Suprapubic skin (tissue), 4 donors: ENCODE measurements at regions not wholly inside any gene's neighbourhood (a gene's known extent, or its start where the extent isn't known, plus 50 kb on each side); places are given as distances from the start of the nearest gene placed in this dataset.

ENCODE experiments used
- DNase-seq, 2 donors: peaks; one replicate each; pipeline ENCODE4 v3.0.0-alpha.2; 2019; ENCODE audit warnings: low spot score in 2 of 2
- H3K27ac ChIP-seq: fragments of 200-600 bp; sonication (generic); one replicate; pipeline ENCODE4 v1.5.1; 2019
- H3K27me3 ChIP-seq: fragments of 200-600 bp; sonication (generic); one replicate; pipeline ENCODE4 v1.5.1; 2019
- H3K36me3 ChIP-seq: fragments of 200-600 bp; sonication (generic); one replicate; pipeline ENCODE4 v1.5.1; 2019
- H3K4me1 ChIP-seq: fragments of 200-600 bp; sonication (generic); one replicate; pipeline ENCODE4 v1.5.1; 2019
- H3K4me3 ChIP-seq: fragments of 200-600 bp; sonication (generic); one replicate; pipeline ENCODE4 v1.5.1; 2019; ENCODE audit warnings: mild to moderate bottlenecking
- H3K9me3 ChIP-seq: fragments of 200-600 bp; sonication (generic); one replicate; pipeline ENCODE4 v1.5.1; 2019
- CTCF ChIP-seq, 2 donors: fragments of 200-600 bp in 1 of 2; fragments of 450-650 bp in 1 of 2; sonication (generic) in 1 of 2; IDR thresholded peaks; one replicate each; pipeline ENCODE4 v1.5.1; 2016 to 2019; ENCODE audit warnings: antibody characterized with exemption in 2 of 2, mild to moderate bottlenecking in 1 of 2, moderate library complexity in 1 of 2
- EP300 ChIP-seq: sonication (generic); formaldehyde crosslinking; IDR thresholded peaks from one replicate; pipeline ENCODE4 v1.6.1; 2017; ENCODE audit warnings: antibody characterized with exemption
- POLR2A ChIP-seq, 2 donors: fragments of 450-650 bp; IDR thresholded peaks; one replicate each; pipeline ENCODE4 v1.6.1; 2017; ENCODE audit warnings: antibody characterized with exemption in 2 of 2, mild to moderate bottlenecking in 2 of 2, moderate library complexity in 2 of 2
- POLR2AphosphoS5 ChIP-seq, 3 donors: sonication (generic); formaldehyde crosslinking; IDR thresholded peaks; one replicate each; pipeline ENCODE4 v1.6.1; 2017; ENCODE audit warnings: antibody characterized with exemption in 3 of 3
- WGBS: methylation state at CpG from one replicate; pipeline ENCODE4 v1.1.5; 2018; 5-methylcytosine and 5-hydroxymethylcytosine counted together

DNA sequence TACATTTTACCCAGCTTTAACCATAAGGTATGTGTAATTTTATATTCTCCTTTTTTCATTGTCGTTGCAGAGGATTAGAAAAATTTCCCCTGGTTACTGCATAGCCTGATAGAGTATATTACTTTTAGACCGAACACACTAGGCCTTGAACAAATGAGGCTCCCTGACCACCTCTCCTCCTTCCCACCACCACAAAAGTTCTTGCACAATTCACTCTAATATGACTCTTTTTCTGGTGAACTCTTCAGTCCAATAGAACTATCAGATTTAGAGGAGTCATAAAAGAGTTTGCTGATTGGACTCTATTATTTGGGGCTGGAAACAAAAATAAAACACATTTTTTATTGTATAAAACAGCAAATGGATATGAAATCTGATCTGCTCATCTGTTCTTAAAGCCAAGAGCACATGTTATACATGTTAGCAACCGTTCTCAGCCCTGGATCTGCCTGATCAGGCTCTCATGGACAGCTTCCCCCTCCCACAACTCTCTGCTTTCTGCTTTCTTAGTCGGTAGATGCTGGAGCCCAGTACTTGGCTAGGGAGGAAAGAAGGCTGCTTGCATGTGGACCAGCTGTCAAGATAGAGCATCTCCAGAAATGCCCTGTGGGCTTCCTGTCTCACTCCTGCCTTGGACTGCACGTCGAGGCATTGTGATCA lies 83.5 kb downstream of the CD164 start:
- Histone ChIP-seq H3K4me1 (no peaks in the 10 kb centered on the region), H3K9me3 (no peaks in the 10 kb centered on the region), H3K27me3 (no peaks in the 10 kb centered on the region), H3K27ac (no peak overlapping the region), H3K4me3 (no peak overlapping the region), H3K36me3 (no peaks in the 10 kb centered on the region)
- DNase-seq: no peak
- TF ChIP-seq EP300 (no peak), CTCF (IDR thresholded peaks at IDR 0.05) (no peak), POLR2A (IDR thresholded peaks at IDR 0.05) (no peak), POLR2AphosphoS5 (IDR thresholded peaks at IDR 0.05) (no peak)
- WGBS: 55% methylated on average over 4 of the region's 6 CpGs

- Histone ChIP-seq H3K9me3 (no peaks in the 10 kb centered on the region), H3K36me3 (no peaks in the 10 kb centered on the region), H3K27ac (no peak overlapping the region), H3K4me1 (no peaks in the 10 kb centered on the region), H3K4me3 (no peak overlapping the region), H3K27me3 (no peaks in the 10 kb centered on the region)
- no peak for DNase-seq
- WGBS: 56% methylated on average over 6 of the region's 6 CpGs
- TF ChIP-seq POLR2AphosphoS5 (IDR thresholded peaks at IDR 0.05) (no peak), EP300 (no peak), CTCF (IDR thresholded peaks at IDR 0.05) (no peak), POLR2A (IDR thresholded peaks at IDR 0.05) (no peak)
Observed at GRCh38 chr6:109297406-109298110, 84.7 kb downstream of the CD164 start.

DNA sequence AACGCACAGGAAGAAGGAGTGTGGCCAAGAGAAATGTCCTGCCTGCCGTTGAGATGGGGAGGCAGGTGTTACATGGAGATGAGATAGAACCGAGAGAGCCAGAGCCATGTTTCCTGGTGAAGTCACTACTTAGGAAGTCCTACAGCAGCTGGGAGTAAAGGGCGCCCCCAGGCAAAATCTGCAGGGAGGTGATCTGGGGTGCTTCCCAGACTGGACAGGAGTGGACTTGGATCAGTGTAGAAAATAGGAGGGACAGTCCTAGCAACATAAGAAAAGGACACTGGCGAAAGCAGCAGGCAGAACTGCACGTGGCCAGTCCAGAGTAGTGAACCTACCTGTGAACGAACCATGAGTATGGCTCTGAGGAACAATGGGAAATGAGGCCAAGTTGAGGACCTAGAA lies 85.3 kb downstream of the CD164 start:
- WGBS: 88% methylated on average over 7 of the region's 7 CpGs
- Histone ChIP-seq H3K27me3 (no peaks in the 10 kb centered on the region), H3K9me3 (no peaks in the 10 kb centered on the region), H3K4me3 (no peak overlapping the region), H3K27ac (no peak overlapping the region), H3K36me3 (no peaks in the 10 kb centered on the region), H3K4me1 (peaks cover 2% of the 10 kb centered on the region)
- TF ChIP-seq EP300: no peak
- no peak for TF ChIP-seq POLR2A (IDR thresholded peaks at IDR 0.05)
- no peak for TF ChIP-seq CTCF (IDR thresholded peaks at IDR 0.05)
- DNase-seq: no peak

DNA sequence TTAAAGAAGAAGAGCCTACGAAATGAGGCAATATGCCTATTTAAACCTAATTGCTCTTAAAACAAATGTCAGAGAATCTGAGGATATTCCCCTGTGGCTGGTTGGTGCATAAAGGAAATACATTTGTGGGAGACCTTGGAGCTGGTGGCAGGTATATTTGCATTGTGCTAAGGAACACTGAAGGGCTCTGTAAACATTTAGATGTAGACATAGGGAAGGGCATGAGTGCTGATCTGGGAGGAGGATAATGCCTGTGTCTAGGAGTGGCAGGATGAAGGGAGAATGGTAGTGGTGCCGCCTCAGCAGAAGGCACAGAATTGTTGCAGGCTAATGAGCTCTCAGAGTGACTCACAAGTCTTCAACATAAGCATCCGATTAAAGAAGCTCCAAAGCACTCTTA lies 85.8 kb downstream of the CD164 start:
- H3K4me3 ChIP-seq: no peak overlapping the region
- TF ChIP-seq EP300 (no peak), CTCF (IDR thresholded peaks at IDR 0.05) (no peak), POLR2AphosphoS5 (IDR thresholded peaks at IDR 0.05) (no peak), POLR2A (IDR thresholded peaks at IDR 0.05) (no peak)
- DNase-seq: no peak
- peaks cover 2% of the 10 kb centered on the region for H3K4me1 ChIP-seq
- H3K36me3 ChIP-seq: no peaks in the 10 kb centered on the region
- no peaks in the 10 kb centered on the region for H3K9me3 ChIP-seq
- H3K27me3 ChIP-seq: no peaks in the 10 kb centered on the region
- 77% methylated on average over 3 of the region's 3 CpGs for WGBS
- no peak overlapping the region for H3K27ac ChIP-seq

DNA sequence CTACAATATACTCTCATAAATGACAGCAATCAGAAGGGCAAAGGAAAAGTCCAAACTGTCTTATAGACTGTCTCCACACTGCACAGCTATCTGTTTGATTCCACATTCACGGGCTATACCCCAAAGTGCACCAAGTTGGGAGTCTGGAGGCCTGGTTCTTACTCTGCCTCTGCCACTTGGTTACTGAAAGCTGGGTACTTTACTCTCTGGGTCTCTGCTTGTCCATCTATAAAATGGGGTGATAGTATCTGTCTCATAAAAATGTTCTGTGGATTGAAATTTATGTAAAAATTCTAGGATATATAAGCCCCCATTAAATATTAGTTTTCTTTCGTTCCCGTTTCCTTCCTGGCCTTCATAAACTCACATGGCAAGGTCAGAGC lies 86.5 kb downstream of the CD164 start:
- 93% methylated on average over 3 of the region's 3 CpGs for WGBS

More for the DNA sequence above, 86.5 kb downstream of the CD164 start:
- no peak overlapping the region for H3K4me3 ChIP-seq
- no peak overlapping the region for H3K27ac ChIP-seq
- DNase-seq: no peak
- no peaks in the 10 kb centered on the region for H3K36me3 ChIP-seq
- no peaks in the 10 kb centered on the region for H3K9me3 ChIP-seq
- TF ChIP-seq EP300 (no peak), POLR2A (IDR thresholded peaks at IDR 0.05) (no peak), POLR2AphosphoS5 (IDR thresholded peaks at IDR 0.05) (no peak), CTCF (IDR thresholded peaks at IDR 0.05) (no peak)
- no peaks in the 10 kb centered on the region for H3K27me3 ChIP-seq
- H3K4me1 ChIP-seq: peaks cover 2% of the 10 kb centered on the region
